ENCODE measurements at regions not wholly inside any gene's neighbourhood (a gene's known extent, or its start where the extent isn't known, plus 50 kb on each side); places are given as distances from the start of the nearest gene placed in this dataset.
"Not testable (repeated sequence)": the region's sequence is repeated elsewhere in the genome, so short reads cannot be mapped to it uniquely, and the experiment has no call there.

GRCh38 chr5:42984307-42984706 lies 55.8 kb downstream of the ANXA2R start:
- intact Hi-C loops (cut with micrococcal nuclease): no loop called here
- H3K4me1 ChIP-seq (ENCODE audit: control insufficient read depth, insufficient read depth, low read length): peaks cover 3% of the 10 kb centered on the region
- no peaks in the 10 kb centered on the region for H3K9me3 ChIP-seq (ENCODE audit: control insufficient read depth, insufficient read depth, low read length)
- no peak overlapping the region for H3K4me3 Mint-ChIP-seq
- H3K27ac Mint-ChIP-seq: no peak overlapping the region
- peaks cover 11% of the 10 kb centered on the region for H3K36me3 ChIP-seq (ENCODE audit: control insufficient read depth, insufficient read depth, low read length)
- H3K27me3 Mint-ChIP-seq (ENCODE audit: low read depth in 2 of 2): no peaks in the 10 kb centered on the region
- H3K9me3 Mint-ChIP-seq: no peaks in the 10 kb centered on the region
- ATAC-seq (no peak), DNase-seq (no peak)
- H3K27ac ChIP-seq (ENCODE audit: low read length): no peak overlapping the region
- H3K27me3 ChIP-seq (ENCODE audit: control insufficient read depth, insufficient read depth, low read length): no peaks in the 10 kb centered on the region
- H3K4me1 Mint-ChIP-seq: peaks cover 36 to 37% of the 10 kb centered on the region in 2 donors
- H3K36me3 Mint-ChIP-seq: no peaks in the 10 kb centered on the region
- TF ChIP-seq CTCF (IDR thresholded peaks at IDR 0.05): no peak
- no peak overlapping the region for H3K4me3 ChIP-seq (ENCODE audit: low read length)

- ATAC-seq (no peak), DNase-seq (no peak)
- Mint-ChIP-seq H3K27me3 (ENCODE audit: low read depth in 2 of 2) (no peaks in the 10 kb centered on the region), H3K27ac (no peak overlapping the region), H3K36me3 (no peaks in the 10 kb centered on the region), H3K4me3 (no peak overlapping the region), H3K4me1 (peaks cover 17 to 18% of the 10 kb centered on the region in 2 donors), H3K9me3 (no peaks in the 10 kb centered on the region)
- H3K27ac ChIP-seq (ENCODE audit: low read length): no peak overlapping the region
- intact Hi-C loops (cut with micrococcal nuclease): no loop called here
- H3K36me3 ChIP-seq (ENCODE audit: control insufficient read depth, insufficient read depth, low read length): peaks cover 11% of the 10 kb centered on the region
- no peaks in the 10 kb centered on the region for H3K4me1 ChIP-seq (ENCODE audit: control insufficient read depth, insufficient read depth, low read length)
- no peak overlapping the region for H3K4me3 ChIP-seq (ENCODE audit: low read length)
- H3K9me3 ChIP-seq (ENCODE audit: control insufficient read depth, insufficient read depth, low read length): no peaks in the 10 kb centered on the region
- TF ChIP-seq CTCF (IDR thresholded peaks at IDR 0.05): no peak
- H3K27me3 ChIP-seq (ENCODE audit: control insufficient read depth, insufficient read depth, low read length): no peaks in the 10 kb centered on the region
- 100% methylated on average over 5 of the region's 7 CpGs for WGBS (ENCODE audit: insufficient coverage)
Measured at GRCh38 chr5:42982107-42982622, 58.0 kb downstream of the ANXA2R start.

GRCh38 chr5:42981417-42982106 lies 58.6 kb downstream of the ANXA2R start:
- H3K27ac Mint-ChIP-seq; H3K4me3 Mint-ChIP-seq; DNase-seq; H3K27me3 ChIP-seq (ENCODE audit: control insufficient read depth, insufficient read depth, low read length); H3K27ac ChIP-seq (ENCODE audit: low read length); intact Hi-C loops (cut with micrococcal nuclease); H3K27me3 Mint-ChIP-seq (ENCODE audit: low read depth in 2 of 2); H3K36me3 Mint-ChIP-seq; H3K9me3 ChIP-seq (ENCODE audit: control insufficient read depth, insufficient read depth, low read length); H3K9me3 Mint-ChIP-seq; H3K4me1 ChIP-seq (ENCODE audit: control insufficient read depth, insufficient read depth, low read length); ATAC-seq; H3K4me3 ChIP-seq (ENCODE audit: low read length): not testable (repeated sequence)
- H3K4me1 Mint-ChIP-seq: peaks cover 13 to 14% of the 10 kb centered on the region in 2 donors
- H3K36me3 ChIP-seq (ENCODE audit: control insufficient read depth, insufficient read depth, low read length): peaks cover 11% of the 10 kb centered on the region
- WGBS (ENCODE audit: insufficient coverage): no CpG with 5 or more reads among the region's 8 CpGs

GRCh38 chr5:42981015-42981414 lies 59.1 kb downstream of the ANXA2R start:
- H3K9me3 ChIP-seq (ENCODE audit: control insufficient read depth, insufficient read depth, low read length); H3K4me3 Mint-ChIP-seq; H3K4me1 ChIP-seq (ENCODE audit: control insufficient read depth, insufficient read depth, low read length); H3K27me3 ChIP-seq (ENCODE audit: control insufficient read depth, insufficient read depth, low read length); DNase-seq; H3K27ac Mint-ChIP-seq; H3K4me1 Mint-ChIP-seq; intact Hi-C loops (cut with micrococcal nuclease); H3K4me3 ChIP-seq (ENCODE audit: low read length); H3K36me3 Mint-ChIP-seq; H3K27me3 Mint-ChIP-seq (ENCODE audit: low read depth in 2 of 2); H3K27ac ChIP-seq (ENCODE audit: low read length); ATAC-seq; H3K9me3 Mint-ChIP-seq: not testable (repeated sequence)
- no CpG with 5 or more reads among the region's 5 CpGs for WGBS (ENCODE audit: insufficient coverage)
- H3K36me3 ChIP-seq (ENCODE audit: control insufficient read depth, insufficient read depth, low read length): peaks cover 11% of the 10 kb centered on the region

GRCh38 chr5:42980391-42980790 lies 59.7 kb downstream of the ANXA2R start:
- H3K4me1 ChIP-seq (ENCODE audit: control insufficient read depth, insufficient read depth, low read length); H3K9me3 ChIP-seq (ENCODE audit: control insufficient read depth, insufficient read depth, low read length); intact Hi-C loops (cut with micrococcal nuclease); H3K36me3 Mint-ChIP-seq; H3K27me3 ChIP-seq (ENCODE audit: control insufficient read depth, insufficient read depth, low read length); H3K4me3 Mint-ChIP-seq; H3K27ac Mint-ChIP-seq; H3K4me1 Mint-ChIP-seq; H3K27me3 Mint-ChIP-seq (ENCODE audit: low read depth in 2 of 2); H3K9me3 Mint-ChIP-seq; H3K4me3 ChIP-seq (ENCODE audit: low read length); ATAC-seq; DNase-seq; H3K27ac ChIP-seq (ENCODE audit: low read length): not testable (repeated sequence)
- H3K36me3 ChIP-seq (ENCODE audit: control insufficient read depth, insufficient read depth, low read length): peaks cover 10% of the 10 kb centered on the region
- WGBS (ENCODE audit: insufficient coverage): 96% methylated on average over 17 of the region's 36 CpGs

- H3K27me3 ChIP-seq (ENCODE audit: control insufficient read depth, insufficient read depth, low read length); H3K4me1 ChIP-seq (ENCODE audit: control insufficient read depth, insufficient read depth, low read length); H3K9me3 Mint-ChIP-seq; DNase-seq; H3K4me3 Mint-ChIP-seq; intact Hi-C loops (cut with micrococcal nuclease); H3K27ac ChIP-seq (ENCODE audit: low read length); H3K4me3 ChIP-seq (ENCODE audit: low read length); H3K27me3 Mint-ChIP-seq (ENCODE audit: low read depth in 2 of 2); H3K36me3 ChIP-seq (ENCODE audit: control insufficient read depth, insufficient read depth, low read length); H3K9me3 ChIP-seq (ENCODE audit: control insufficient read depth, insufficient read depth, low read length); ATAC-seq; H3K36me3 Mint-ChIP-seq; H3K27ac Mint-ChIP-seq; H3K4me1 Mint-ChIP-seq: not testable (repeated sequence)
- WGBS (ENCODE audit: insufficient coverage): 97% methylated on average over 34 of the region's 34 CpGs
Measured at GRCh38 chr5:42979242-42979641, 60.9 kb downstream of the ANXA2R start.
